ENCODE measurements at regions not wholly inside any gene's neighbourhood (a gene's known extent, or its start where the extent isn't known, plus 50 kb on each side); places are given as distances from the start of the nearest gene placed in this dataset.

- TF ChIP-seq TAF1 (IDR thresholded peaks at IDR 0.05; ENCODE audit: borderline replicate concordance, insufficient read depth, low read length) (no peak), POLR2AphosphoS5 (IDR thresholded peaks at IDR 0.05; ENCODE audit: low read depth, low read length) (no peak)
Measured at GRCh38 chr2:16386431-16386830, 279.2 kb downstream of the CYRIA start.
